Bronchial epithelial cell (primary cell): ENCODE measurements at regions not wholly inside any gene's neighbourhood (a gene's known extent, or its start where the extent isn't known, plus 50 kb on each side); places are given as distances from the start of the nearest gene placed in this dataset.

Source experiments
- DNase-seq: peaks from one replicate; pipeline ENCODE4 v3.0.0-alpha.2; 2010; ENCODE audit warnings: low read depth
- FAIRE-seq: peaks from 2 replicates; lab custom pipeline; 2011; peaks lifted over from hg19 to GRCh38; lab: Jason Lieb, UNC
- H3K27me3 ChIP-seq: 2 replicates; pipeline ENCODE4 v1.5.1; 2011; ENCODE audit warnings: low read length; ENCODE audit not compliant: control insufficient read depth, insufficient read depth
- H3K36me3 ChIP-seq: 2 replicates; pipeline ENCODE4 v1.5.1; 2011; ENCODE audit warnings: low read length; ENCODE audit not compliant: control insufficient read depth, insufficient read depth
- H3K4me3 ChIP-seq: 2 replicates; pipeline ENCODE4 v1.5.1; 2011; ENCODE audit warnings: mild to moderate bottlenecking, low read depth, low read length, control low read depth
- CTCF ChIP-seq: IDR thresholded peaks from 2 replicates; pipeline ENCODE4 v1.5.1; 2011; ENCODE audit warnings: mild to moderate bottlenecking, moderate library complexity, low read length, control low read depth, inconsistent platforms; ENCODE audit not compliant: insufficient read depth, severe bottlenecking

DNA sequence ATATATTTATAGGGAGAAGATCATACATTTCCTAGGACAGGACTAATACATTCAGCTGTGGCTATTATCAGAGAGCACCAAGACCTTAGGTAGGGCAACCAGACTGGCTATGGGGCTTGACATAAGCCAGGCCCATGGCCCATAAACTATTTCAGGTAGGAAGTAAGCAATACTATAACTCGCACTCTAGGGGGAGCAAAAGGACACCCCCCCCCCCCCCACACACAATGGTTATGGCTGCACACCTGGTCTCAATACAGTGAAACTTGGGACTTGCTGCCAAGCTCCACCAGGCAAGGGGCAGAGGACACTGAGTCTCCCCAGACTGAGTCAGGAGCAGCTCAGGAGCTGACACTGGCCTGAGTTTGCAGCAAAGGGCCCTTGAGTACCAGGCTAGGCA is 348.9 kb upstream of the ASIC2 start:
- Histone ChIP-seq H3K36me3 (no peaks in the 10 kb centered on the region), H3K27me3 (no peaks in the 10 kb centered on the region), H3K4me3 (no peak overlapping the region)
- DNase-seq (no peak), FAIRE-seq (no peak)
- no peak for TF ChIP-seq CTCF

DNA sequence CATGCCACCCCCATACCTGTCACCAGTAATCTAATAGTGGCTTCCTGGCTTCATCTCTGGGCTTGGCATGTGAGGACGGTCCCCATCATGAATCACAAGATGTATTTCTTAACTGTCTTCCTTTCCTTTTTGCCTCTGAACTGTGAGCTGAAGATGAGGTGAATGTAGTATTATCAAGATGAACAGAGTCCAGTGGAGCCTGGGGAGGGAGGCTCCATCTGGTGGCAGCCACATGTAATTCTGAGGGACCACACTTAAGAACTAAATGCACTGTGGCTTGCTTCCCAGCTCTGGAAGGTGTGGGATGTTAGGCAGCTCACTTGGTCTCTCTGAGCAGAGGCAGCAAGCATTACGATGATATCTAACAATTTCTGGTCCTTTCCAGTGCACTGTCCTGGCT is 354.9 kb upstream of the ASIC2 start:
- H3K27me3 ChIP-seq, result no peaks in the 10 kb centered on the region
- TF ChIP-seq CTCF, result peak; percentile 63
- H3K4me3 ChIP-seq, result no peak overlapping the region
- H3K36me3 ChIP-seq, result no peaks in the 10 kb centered on the region
- DNase-seq, result peak; percentile 15
- FAIRE-seq, result no peak

GRCh38 chr17:33650304-33650703 is 357.2 kb upstream of the ASIC2 start:
- Histone ChIP-seq H3K27me3 (no peaks in the 10 kb centered on the region), H3K36me3 (no peaks in the 10 kb centered on the region), H3K4me3 (no peak overlapping the region)
- FAIRE-seq (no peak), DNase-seq (no peak)
- no peak for TF ChIP-seq CTCF

DNA sequence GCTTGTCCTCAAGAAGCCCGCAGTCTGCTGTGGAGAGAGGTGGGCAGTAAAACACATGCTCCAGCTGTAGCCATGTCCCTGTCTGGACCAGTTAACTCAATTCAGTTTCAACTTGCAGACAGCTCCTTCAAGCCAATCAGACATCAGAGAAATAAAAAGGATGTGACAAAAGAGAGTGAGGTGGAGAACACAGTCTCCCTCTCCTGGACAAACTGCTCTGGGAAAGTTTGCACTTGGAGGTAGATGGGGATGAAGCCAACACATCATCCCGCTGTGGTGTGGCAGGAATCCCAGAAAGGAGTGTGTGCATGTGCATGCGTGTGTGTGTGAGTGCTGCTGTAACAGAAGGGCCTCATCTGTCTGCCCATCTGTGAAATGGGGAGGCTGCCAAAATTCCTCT is 358.6 kb upstream of the ASIC2 start:
- no peak overlapping the region for H3K4me3 ChIP-seq
- TF ChIP-seq CTCF, result no peak
- H3K27me3 ChIP-seq, result no peaks in the 10 kb centered on the region
- FAIRE-seq (peak; percentile 13), DNase-seq (no peak)
- H3K36me3 ChIP-seq, result no peaks in the 10 kb centered on the region

- DNase-seq (no peak), FAIRE-seq (no peak)
- TF ChIP-seq CTCF, result no peak
- Histone ChIP-seq H3K27me3 (no peaks in the 10 kb centered on the region), H3K4me3 (no peak overlapping the region), H3K36me3 (no peaks in the 10 kb centered on the region)
Observed at GRCh38 chr17:33652731-33653398, 359.8 kb upstream of the ASIC2 start.

- Histone ChIP-seq H3K4me3 (no peak overlapping the region), H3K36me3 (no peaks in the 10 kb centered on the region), H3K27me3 (no peaks in the 10 kb centered on the region)
- FAIRE-seq (no peak), DNase-seq (no peak)
- no peak for TF ChIP-seq CTCF
Observed at GRCh38 chr17:33653399-33653788, 360.3 kb upstream of the ASIC2 start.
